HepG2 (cell line): ENCODE measurements at regions not wholly inside any gene's neighbourhood (a gene's known extent, or its start where the extent isn't known, plus 50 kb on each side); places are given as distances from the start of the nearest gene placed in this dataset.

Source experiments
- ATAC-seq: fragments of 200-7000 bp; cut with Tn5 transposase; 3 replicates; pipeline ENCODE4 v1.9.1; 2020; ENCODE audit warnings: mild to moderate bottlenecking, moderate library complexity
- BruUV-seq: library from RNA; stranded (reverse); fragments of 400-500 nt; replicated peaks from 2 replicates; lab custom pipeline; 2021; lab: Mats Ljungman, UMichigan
- CTCF ChIA-PET: fragments of 300-600 bp; formaldehyde crosslinking; extraction: SDS; loops from one replicate; lab custom pipeline; 2021; ENCODE audit warnings: low total read pairs, inconsistent platforms, low intra/inter-chr PET ratio; lab: Yijun Ruan, JAX
- POLR2A ChIA-PET: fragments of 350-600 bp; sonication (Branson Sonifier 250); formaldehyde crosslinking; loops from one replicate; lab custom pipeline; 2020; ENCODE audit warnings: antibody characterized with exemption, inconsistent platforms; lab: Yijun Ruan, JAX
- DNase-seq: peaks from one replicate; pipeline ENCODE4 v3.0.0-alpha.2; 2015; ENCODE audit warnings: low spot score
- FAIRE-seq: peaks from 3 replicates; lab custom pipeline; 2011; peaks lifted over from hg19 to GRCh38; lab: Jason Lieb, UNC
- H2AFZ ChIP-seq: one replicate; pipeline ENCODE4 v1.6.1; 2011; ENCODE audit warnings: low read length, inconsistent platforms
- H3K27ac ChIP-seq: fragments of 300-600 bp; 3 replicates; pipeline ENCODE4 v1.8.0; 2011; ENCODE audit warnings: mixed run types, mild to moderate bottlenecking, mixed read lengths, low read length, inconsistent platforms; ENCODE audit not compliant: insufficient read depth; ENCODE audit errors: extremely low read length
- H3K27me3 ChIP-seq, 2 experiments: fragments of 200-600 bp in 1 of 2; 2 replicates in 1 of 2; 3 replicates in 1 of 2; pipeline versions ENCODE4 v1.6.0 to v1.8.0; 2011; ENCODE audit warnings: low read length in 2 of 2, mild to moderate bottlenecking in 2 of 2, moderate library complexity in 2 of 2, inconsistent platforms in 1 of 2; ENCODE audit not compliant: insufficient read depth in 2 of 2, control insufficient read depth in 1 of 2
- H3K36me3 ChIP-seq, 2 experiments: fragments of 200-600 bp in 1 of 2; replicated peaks in 1 of 2; 2 replicates in 1 of 2; 3 replicates in 1 of 2; pipeline versions ENCODE4 v1.5.1 to v1.8.0; 2011; ENCODE audit warnings: low read length in 2 of 2, inconsistent platforms in 1 of 2; ENCODE audit not compliant: insufficient read depth in 2 of 2, control insufficient read depth in 1 of 2
- H3K4me1 ChIP-seq: 2 replicates; pipeline ENCODE4 v1.5.1; 2012; ENCODE audit warnings: low read length, inconsistent platforms; ENCODE audit not compliant: insufficient read depth
- H3K4me2 ChIP-seq: 2 replicates; pipeline ENCODE4 v1.6.0; 2011; ENCODE audit warnings: low read depth, low read length, inconsistent platforms
- H3K4me3 ChIP-seq, 3 experiments: fragments of 200-600 bp in 1 of 3; sonication (generic), shearing (Covaris generic) in 1 of 3; replicated peaks in 1 of 3; 2 replicates each; pipeline ENCODE4 v1.5.1; 2011 to 2016; ENCODE audit warnings: low read length in 3 of 3, inconsistent platforms in 2 of 3, low read depth in 2 of 3, mild to moderate bottlenecking in 2 of 3, control low read depth in 1 of 3, mixed read lengths in 1 of 3; ENCODE audit not compliant: insufficient read depth in 1 of 3
- H3K79me2 ChIP-seq: one replicate; pipeline ENCODE4 v1.6.1; 2011; ENCODE audit warnings: low read length, inconsistent platforms; ENCODE audit not compliant: insufficient read depth
- H3K9ac ChIP-seq: 2 replicates; pipeline ENCODE4 v1.6.0; 2011; ENCODE audit warnings: mild to moderate bottlenecking, low read depth, low read length, inconsistent platforms; ENCODE audit not compliant: insufficient read depth
- H3K9me3 ChIP-seq: 2 replicates; pipeline ENCODE4 v1.5.1; 2012; ENCODE audit warnings: mild to moderate bottlenecking, low read length
- H4K20me1 ChIP-seq: 2 replicates; pipeline ENCODE4 v1.6.0; 2011; ENCODE audit warnings: inconsistent platforms, mild to moderate bottlenecking, low read length, moderate library complexity; ENCODE audit not compliant: insufficient read depth
- ELF4 ChIP-seq: sonication (generic); formaldehyde crosslinking; IDR thresholded peaks from 2 replicates; pipeline ENCODE4 v1.5.0; 2020; ENCODE audit warnings: missing genetic modification reagents, mild to moderate bottlenecking, moderate library complexity, borderline replicate concordance
- ESRRA ChIP-seq: sonication (generic); formaldehyde crosslinking; IDR thresholded peaks from 2 replicates; pipeline ENCODE4 v1.5.1; 2020; ENCODE audit warnings: mild to moderate bottlenecking, low read depth, missing genetic modification reagents
- EZH2 ChIP-seq: conservative IDR thresholded peaks from 2 replicates; pipeline ENCODE4 v1.6.1; 2012; ENCODE audit warnings: mild to moderate bottlenecking, low read depth, low read length, moderate library complexity
- GATA4 ChIP-seq: sonication (generic); IDR thresholded peaks from 2 replicates; pipeline ENCODE4 v1.6.1; 2016; ENCODE audit warnings: antibody characterized with exemption, low read depth, borderline replicate concordance
- NPAS2 ChIP-seq: sonication (generic); formaldehyde crosslinking; IDR thresholded peaks from 2 replicates; pipeline ENCODE4 v1.8.0; 2022; ENCODE audit warnings: mild to moderate bottlenecking, missing genetic modification reagents, borderline replicate concordance
- RCOR2 ChIP-seq: IDR thresholded peaks from 2 replicates; pipeline ENCODE4 v1.6.1; 2016; ENCODE audit warnings: missing biosample characterization, missing genetic modification reagents
- SMC3 ChIP-seq: IDR thresholded peaks from 2 replicates; pipeline ENCODE4 v1.6.1; 2011; ENCODE audit warnings: low read length, improper control_type of control experiment
- SP2 ChIP-seq: sonication (generic); formaldehyde crosslinking; IDR thresholded peaks from 2 replicates; pipeline ENCODE4 v1.5.1; 2020; ENCODE audit warnings: mild to moderate bottlenecking, missing genetic modification reagents
- XBP1 ChIP-seq: sonication (generic); formaldehyde crosslinking; IDR thresholded peaks from 2 replicates; pipeline ENCODE4 v1.5.0; 2020; ENCODE audit warnings: missing genetic modification reagents
- ZNF160 ChIP-seq: sonication (generic); formaldehyde crosslinking; IDR thresholded peaks from 2 replicates; pipeline ENCODE4 v1.8.0; 2022; ENCODE audit warnings: mild to moderate bottlenecking, inconsistent platforms, missing genetic modification reagents
- WGBS: methylation state at CpG from one replicate; pipeline ENCODE4 v1.1.6; 2017; ENCODE audit warnings: low lambda C conversion rate; 5-methylcytosine and 5-hydroxymethylcytosine counted together
- in situ Hi-C: cut with HindIII; loops from 2 replicates; pipeline ENCODE4 v1.10.0; 2017; ENCODE audit warnings: low pct_unique_long_range_greater_than_20kb; ENCODE audit not compliant: extremely low pct_ligation_motif_present
- intact Hi-C: fragments of 100-400 bp; cut with micrococcal nuclease; formaldehyde crosslinking; loops from one replicate; pipeline ENCODE4 v1.10.0; 2022; ENCODE audit not compliant: unreplicated experiment
- TF ChIP-seq, protein P1 (sequence below): sonication (generic); formaldehyde crosslinking; IDR thresholded peaks from 2 replicates; pipeline ENCODE4 v1.4.0; 2020; ENCODE audit warnings: missing genetic modification reagents
- TF ChIP-seq, protein P2 (sequence below): sonication (generic); formaldehyde crosslinking; IDR thresholded peaks from 2 replicates; pipeline ENCODE4 v1.8.0; 2022; ENCODE audit warnings: missing genetic modification reagents, low read depth, mild to moderate bottlenecking, borderline replicate concordance
- TF ChIP-seq, protein P3 (sequence below): sonication (generic); formaldehyde crosslinking; IDR thresholded peaks from 2 replicates; pipeline ENCODE4 v1.8.1; 2023; ENCODE audit warnings: mild to moderate bottlenecking, missing genetic modification reagents, borderline replicate concordance
- TF ChIP-seq, protein P4 (sequence below): sonication (generic); formaldehyde crosslinking; IDR thresholded peaks from 2 replicates; pipeline ENCODE4 v1.8.0; 2022; ENCODE audit warnings: mild to moderate bottlenecking, missing genetic modification reagents, borderline replicate concordance

DNA sequence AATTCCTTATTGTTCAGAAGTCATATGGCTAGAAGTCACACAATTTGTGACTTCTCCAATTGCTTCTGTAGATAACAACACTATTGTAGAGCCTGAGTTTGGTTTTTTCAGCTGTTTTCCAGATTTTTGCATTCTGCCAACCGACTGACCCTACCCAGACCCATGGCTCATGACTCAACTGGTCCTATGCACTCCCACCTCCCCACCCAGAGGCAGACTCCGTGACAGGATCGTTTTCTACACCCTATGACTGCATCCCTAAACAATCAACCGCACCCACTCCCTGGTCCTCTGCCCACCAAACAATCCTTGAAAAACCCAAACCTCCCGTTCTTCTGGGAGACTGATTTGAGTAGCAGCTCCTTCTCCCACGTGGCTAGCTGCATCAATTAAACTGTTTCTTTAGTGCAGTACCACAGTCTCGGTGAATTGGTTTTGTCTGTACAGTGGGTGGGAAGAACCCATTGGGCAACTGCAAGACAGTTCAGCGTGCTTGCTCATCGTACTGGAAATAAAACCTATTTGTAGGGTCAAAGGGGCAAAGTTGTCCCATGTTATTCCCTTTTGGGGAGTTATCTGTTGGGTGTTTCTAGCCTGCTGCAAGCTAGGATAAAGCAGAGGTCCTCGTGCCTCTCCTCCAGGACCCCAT lies 150.3 kb upstream of the FAM20C start:
- DNase-seq (no peak), ATAC-seq (no peak), FAIRE-seq (no peak)
- peaks cover 0 to 41% of the 10 kb centered on the region in 2 experiments; a peak in 3 of 5 replicates for H3K27me3 ChIP-seq
- H3K27ac ChIP-seq = no peak overlapping the region
- no peak overlapping the region for H3K9ac ChIP-seq
- no peaks in the 10 kb centered on the region for H4K20me1 ChIP-seq
- no peak overlapping the region for H2AFZ ChIP-seq
- no peaks in the 10 kb centered on the region for H3K79me2 ChIP-seq
- TF ChIP-seq GATA4 (no peak), SMC3 (no peak), SP2 (CRISPR knock-in tag) (no peak), ELF4 (CRISPR knock-in tag) (no peak), ESRRA (CRISPR knock-in tag) (no peak)
- TF ChIP-seq, protein P1, sequence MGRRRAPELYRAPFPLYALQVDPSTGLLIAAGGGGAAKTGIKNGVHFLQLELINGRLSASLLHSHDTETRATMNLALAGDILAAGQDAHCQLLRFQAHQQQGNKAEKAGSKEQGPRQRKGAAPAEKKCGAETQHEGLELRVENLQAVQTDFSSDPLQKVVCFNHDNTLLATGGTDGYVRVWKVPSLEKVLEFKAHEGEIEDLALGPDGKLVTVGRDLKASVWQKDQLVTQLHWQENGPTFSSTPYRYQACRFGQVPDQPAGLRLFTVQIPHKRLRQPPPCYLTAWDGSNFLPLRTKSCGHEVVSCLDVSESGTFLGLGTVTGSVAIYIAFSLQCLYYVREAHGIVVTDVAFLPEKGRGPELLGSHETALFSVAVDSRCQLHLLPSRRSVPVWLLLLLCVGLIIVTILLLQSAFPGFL (CRISPR knock-in tag) = no peak
- H3K4me2 ChIP-seq = no peak overlapping the region
- POLR2A ChIA-PET = no interaction called here
- H3K4me1 ChIP-seq = no peaks in the 10 kb centered on the region
- in situ Hi-C loops = no loop called here
- H3K9me3 ChIP-seq = no peaks in the 10 kb centered on the region
- 6% methylated on average over 10 of the region's 10 CpGs for WGBS
- intact Hi-C loops = no loop called here
- CTCF ChIA-PET = no interaction called here
- no peak overlapping the region for H3K4me3 ChIP-seq
- H3K36me3 ChIP-seq = no peaks in the 10 kb centered on the region
- BruUV-seq = no TSS peak

DNA sequence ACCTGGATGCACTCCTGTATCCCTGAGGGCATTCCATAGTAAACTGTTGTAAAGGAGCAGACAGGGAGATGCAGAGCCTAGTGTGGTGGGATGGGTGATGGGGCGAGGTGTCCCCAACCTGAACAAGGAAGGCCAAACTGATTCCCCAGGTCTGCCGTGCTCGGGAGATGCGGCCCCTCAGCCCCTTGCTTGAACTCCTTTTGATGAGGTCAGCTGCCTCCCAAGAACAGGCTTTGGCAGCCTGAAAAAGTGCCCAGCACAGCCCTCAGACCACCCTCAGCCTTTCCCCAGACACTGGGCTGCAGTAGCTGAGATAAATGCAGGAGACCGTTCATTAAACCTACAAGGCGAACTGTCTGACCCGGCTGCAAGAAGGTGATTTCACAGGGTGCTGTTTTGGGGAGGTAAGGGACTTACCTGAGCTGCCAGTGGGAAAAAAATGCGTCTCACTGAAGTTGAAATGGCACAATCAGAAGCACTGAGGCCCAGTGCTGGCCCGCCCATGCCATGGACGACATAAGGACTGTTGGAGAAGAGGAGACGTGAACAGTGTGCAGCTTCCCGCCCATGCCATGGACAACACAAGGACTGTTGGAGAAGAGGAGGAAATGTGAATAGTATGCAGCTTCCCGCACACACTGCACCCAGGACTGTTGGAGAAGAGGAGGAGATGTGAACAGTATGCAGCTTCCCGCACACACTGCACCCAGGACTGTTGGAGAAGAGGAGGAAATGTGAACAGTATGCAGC lies 148.4 kb upstream of the FAM20C start:
- no peak overlapping the region for H2AFZ ChIP-seq
- no peaks in the 10 kb centered on the region for H4K20me1 ChIP-seq
- H3K4me1 ChIP-seq = no peaks in the 10 kb centered on the region
- intact Hi-C loops = no loop called here
- DNase-seq = no peak
- POLR2A ChIA-PET = no interaction called here
- CTCF ChIA-PET = no interaction called here
- ATAC-seq = no peak
- no peaks in the 10 kb centered on the region for H3K9me3 ChIP-seq
- in situ Hi-C loops = no loop called here
- H3K27me3 ChIP-seq = peaks cover 0 to 41% of the 10 kb centered on the region in 2 experiments; a peak in 3 of 5 replicates
- H3K4me2 ChIP-seq = no peak overlapping the region
- no TSS peak for BruUV-seq
- H3K9ac ChIP-seq = no peak overlapping the region
- TF ChIP-seq XBP1 (CRISPR knock-in tag) (no peak), RCOR2 (CRISPR knock-in tag) (no peak), EZH2 (no peak), ZNF160 (no peak), NPAS2 (no peak)
- TF ChIP-seq, protein P2, sequence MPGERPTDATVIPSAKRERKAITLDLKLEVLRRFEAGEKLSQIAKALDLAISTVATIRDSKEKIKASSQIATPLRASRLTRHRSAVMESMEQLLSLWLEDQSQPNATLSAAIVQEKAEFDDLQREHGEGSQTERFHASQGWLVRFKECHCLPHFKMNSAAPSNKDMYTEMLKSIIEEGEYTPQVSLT (CRISPR knock-in tag) = no peak
- TF ChIP-seq, protein P3, sequence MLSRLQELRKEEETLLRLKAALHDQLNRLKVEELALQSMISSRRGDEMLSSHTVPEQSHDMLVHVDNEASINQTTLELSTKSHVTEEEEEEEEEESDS (CRISPR knock-in tag) = no peak
- TF ChIP-seq, protein P4, sequence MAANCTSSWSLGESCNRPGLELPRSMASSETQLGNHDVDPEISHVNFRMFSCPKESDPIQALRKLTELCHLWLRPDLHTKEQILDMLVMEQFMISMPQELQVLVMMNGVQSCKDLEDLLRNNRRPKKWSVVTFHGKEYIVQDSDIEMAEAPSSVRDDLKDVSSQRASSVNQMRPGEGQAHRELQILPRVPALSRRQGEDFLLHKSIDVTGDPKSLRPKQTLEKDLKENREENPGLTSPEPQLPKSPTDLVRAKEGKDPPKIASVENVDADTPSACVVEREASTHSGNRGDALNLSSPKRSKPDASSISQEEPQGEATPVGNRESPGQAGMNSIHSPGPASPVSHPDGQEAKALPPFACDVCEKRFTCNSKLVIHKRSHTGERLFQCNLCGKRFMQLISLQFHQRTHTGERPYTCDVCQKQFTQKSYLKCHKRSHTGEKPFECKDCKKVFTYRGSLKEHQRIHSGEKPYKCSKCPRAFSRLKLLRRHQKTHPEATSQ (CRISPR knock-in tag) = no peak
- TF ChIP-seq, all 625 proteins: peak for 0
- no peak for FAIRE-seq
- Histone ChIP-seq H3K27ac (no peak overlapping the region), H3K79me2 (no peaks in the 10 kb centered on the region), H3K36me3 (no peaks in the 10 kb centered on the region), H3K4me3 (no peak overlapping the region)
- WGBS = 45% methylated on average over 12 of the region's 14 CpGs
